B cell (primary cell): ENCODE measurements at regions not wholly inside any gene's neighbourhood (a gene's known extent, or its start where the extent isn't known, plus 50 kb on each side); places are given as distances from the start of the nearest gene placed in this dataset.

Experiments
- ATAC-seq: fragments of 200-7000 bp; cut with Tn5 transposase; one replicate; pipeline ENCODE4 v1.10.0; 2021; ENCODE audit warnings: low read depth, mild to moderate bottlenecking, moderate number of reproducible peaks, moderate library complexity
- CTCF ChIA-PET: fragments of 350-600 bp; sonication (Branson Sonifier 250); formaldehyde crosslinking; loops from one replicate; lab custom pipeline; 2021; ENCODE audit warnings: antibody characterized with exemption, inconsistent platforms; lab: Charles Lee
- POLR2A ChIA-PET: fragments of 350-600 bp; sonication (Branson Sonifier 250); formaldehyde crosslinking; loops from one replicate; lab custom pipeline; 2021; ENCODE audit warnings: antibody characterized with exemption; lab: Charles Lee
- DNase-seq: peaks from one replicate; pipeline ENCODE4 v3.0.0; 2013
- H2AFZ ChIP-seq: 2 replicates; pipeline ENCODE4 v1.6.1; 2012; ENCODE audit warnings: mild to moderate bottlenecking, low read depth, low read length; ENCODE audit not compliant: insufficient read depth, poor library complexity, severe bottlenecking
- H3K27ac ChIP-seq, 2 donors: 1 replicate in 1 of 2; 2 replicates in 1 of 2; pipeline ENCODE4 v1.5.1; 2012 to 2013; ENCODE audit warnings: low read length in 2 of 2, mild to moderate bottlenecking in 2 of 2, moderate library complexity in 1 of 2
- H3K27me3 ChIP-seq, 4 experiments: fragments of 200-600 bp in 1 of 4; sonication (generic) in 1 of 4; replicated peaks in 1 of 4; 1 replicate in 2 of 4; 2 replicates in 2 of 4; pipeline versions ENCODE4 v1.6.1 to v1.7.0; 2013 to 2016; ENCODE audit warnings: low read length in 3 of 4, mild to moderate bottlenecking in 2 of 4, mixed read lengths in 1 of 4, moderate library complexity in 1 of 4; ENCODE audit not compliant: insufficient read depth in 4 of 4, control insufficient read depth in 3 of 4; ENCODE audit errors: control extremely low read depth in 1 of 4
- H3K36me3 ChIP-seq, 2 experiments: replicated peaks in 1 of 2; 1 replicate in 1 of 2; 2 replicates in 1 of 2; pipeline versions ENCODE4 v1.6.1 to v1.7.1; 2013; ENCODE audit warnings: low read length in 1 of 2; ENCODE audit not compliant: insufficient read depth in 2 of 2, control insufficient read depth in 1 of 2; ENCODE audit errors: control extremely low read depth in 1 of 2, extremely low read depth in 1 of 2
- H3K4me1 ChIP-seq, 2 donors: fragments of 200-600 bp in 1 of 2; sonication (generic) in 1 of 2; 1 replicate in 1 of 2; 2 replicates in 1 of 2; pipeline versions ENCODE4 v1.5.1 to v1.6.1; 2013 to 2017; ENCODE audit warnings: low read length in 2 of 2; ENCODE audit not compliant: control insufficient read depth in 2 of 2, insufficient read depth in 2 of 2
- H3K4me2 ChIP-seq: replicated peaks from 2 replicates; pipeline ENCODE3; 2012; ENCODE audit warnings: mild to moderate bottlenecking, low read depth, low read length; ENCODE audit not compliant: poor library complexity, severe bottlenecking
- H3K4me3 ChIP-seq, 5 experiments: fragments of 200-600 bp in 1 of 5; sonication (generic) in 1 of 5; 1 replicate in 3 of 5; 2 replicates in 2 of 5; pipeline versions ENCODE4 v1.5.1 to v1.7.0; 2011 to 2016; ENCODE audit warnings: low read length in 4 of 5, mild to moderate bottlenecking in 4 of 5, low read depth in 2 of 5, control low read depth in 1 of 5, moderate library complexity in 1 of 5; ENCODE audit not compliant: insufficient read depth in 1 of 5; ENCODE audit errors: control extremely low read depth in 1 of 5, extremely low read depth in 1 of 5
- H3K79me2 ChIP-seq: fragments of 200-600 bp; sonication (generic); one replicate; pipeline ENCODE4 v1.6.0; 2016; ENCODE audit warnings: low read length; ENCODE audit not compliant: control insufficient read depth, insufficient read depth
- H3K9ac ChIP-seq: fragments of 200-600 bp; sonication (generic); 2 replicates; pipeline ENCODE4 v1.6.1; 2017; ENCODE audit warnings: mild to moderate bottlenecking, low read length, moderate library complexity
- H3K9me3 ChIP-seq, 3 donors: one replicate each; pipeline versions ENCODE4 v1.6.1 to v1.7.1; 2013; ENCODE audit warnings: low read length in 2 of 3; ENCODE audit not compliant: control insufficient read depth in 2 of 3, insufficient read depth in 1 of 3; ENCODE audit errors: control extremely low read depth in 1 of 3
- H4K20me1 ChIP-seq: 2 replicates; pipeline ENCODE4 v1.6.0; 2012; ENCODE audit warnings: mild to moderate bottlenecking, low read length; ENCODE audit not compliant: insufficient read depth, control insufficient read depth, poor library complexity, severe bottlenecking
- H3K27ac Mint-ChIP-seq: one replicate; pipeline ENCODE4 v1.8.0; 2021; ENCODE audit warnings: mixed read lengths
- H3K27me3 Mint-ChIP-seq: one replicate; pipeline ENCODE4 v1.8.0; 2021; ENCODE audit warnings: mixed read lengths
- H3K4me1 Mint-ChIP-seq: one replicate; pipeline ENCODE4 v1.8.0; 2021; ENCODE audit warnings: mixed read lengths
- H3K4me3 Mint-ChIP-seq: one replicate; pipeline ENCODE4 v1.8.0; 2021; ENCODE audit warnings: mixed read lengths
- H3K9me3 Mint-ChIP-seq: one replicate; pipeline ENCODE4 v1.8.0; 2022; ENCODE audit warnings: mixed read lengths; ENCODE audit not compliant: insufficient read depth
- EZH2 ChIP-seq: IDR thresholded peaks from 2 replicates; pipeline ENCODE4 v1.6.1; 2012; ENCODE audit warnings: borderline replicate concordance, low read depth, mild to moderate bottlenecking, moderate library complexity, low read length; ENCODE audit not compliant: insufficient read depth, poor library complexity, severe bottlenecking
- WGBS: methylation state at CpG from one replicate; pipeline ENCODE4 v1.1.5; 2013; ENCODE audit warnings: missing lambda C conversion rate; ENCODE audit not compliant: insufficient coverage; 5-methylcytosine and 5-hydroxymethylcytosine counted together
- intact Hi-C: fragments of 100-400 bp; cut with micrococcal nuclease; formaldehyde crosslinking; loops from one replicate; pipeline ENCODE4 v1.10.0; 2022
- TF ChIP-seq, protein P1 (sequence below): fragments of 200-600 bp; IDR thresholded peaks from one replicate; pipeline ENCODE4 v1.8.0; 2022; ENCODE audit warnings: antibody characterized with exemption, mild to moderate bottlenecking

DNA sequence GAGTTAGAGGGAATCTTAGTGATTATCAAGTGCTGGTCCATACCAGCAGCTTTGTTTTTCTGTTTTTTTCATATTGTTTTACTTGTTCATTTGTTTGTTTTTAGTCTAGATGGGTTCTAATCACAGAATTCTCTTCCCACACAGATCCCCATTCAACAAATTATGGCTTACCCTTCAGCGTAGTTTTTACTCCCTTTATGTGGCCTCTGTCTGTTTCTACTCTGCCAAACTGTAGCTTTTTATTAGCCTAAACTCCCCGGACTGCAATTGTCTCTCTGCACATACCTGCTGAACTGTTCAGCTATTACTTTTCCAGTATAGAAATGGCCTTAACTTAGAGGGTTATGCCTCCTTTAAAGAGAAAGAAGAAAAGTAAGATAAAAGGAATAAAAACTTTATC, 348.5 kb downstream of the TGFB2 start:
- Histone ChIP-seq H3K79me2 (no peaks in the 10 kb centered on the region), H2AFZ (no peak overlapping the region), H3K4me1 (no peaks in the 10 kb centered on the region), H4K20me1 (no peaks in the 10 kb centered on the region), H3K4me3 (no peak overlapping the region), H3K9me3 (no peaks in the 10 kb centered on the region), H3K36me3 (no peaks in the 10 kb centered on the region), H3K27ac (no peak overlapping the region), H3K27me3 (no peaks in the 10 kb centered on the region), H3K4me2 (no peak overlapping the region), H3K9ac (no peak overlapping the region)
- TF ChIP-seq, protein P1, sequence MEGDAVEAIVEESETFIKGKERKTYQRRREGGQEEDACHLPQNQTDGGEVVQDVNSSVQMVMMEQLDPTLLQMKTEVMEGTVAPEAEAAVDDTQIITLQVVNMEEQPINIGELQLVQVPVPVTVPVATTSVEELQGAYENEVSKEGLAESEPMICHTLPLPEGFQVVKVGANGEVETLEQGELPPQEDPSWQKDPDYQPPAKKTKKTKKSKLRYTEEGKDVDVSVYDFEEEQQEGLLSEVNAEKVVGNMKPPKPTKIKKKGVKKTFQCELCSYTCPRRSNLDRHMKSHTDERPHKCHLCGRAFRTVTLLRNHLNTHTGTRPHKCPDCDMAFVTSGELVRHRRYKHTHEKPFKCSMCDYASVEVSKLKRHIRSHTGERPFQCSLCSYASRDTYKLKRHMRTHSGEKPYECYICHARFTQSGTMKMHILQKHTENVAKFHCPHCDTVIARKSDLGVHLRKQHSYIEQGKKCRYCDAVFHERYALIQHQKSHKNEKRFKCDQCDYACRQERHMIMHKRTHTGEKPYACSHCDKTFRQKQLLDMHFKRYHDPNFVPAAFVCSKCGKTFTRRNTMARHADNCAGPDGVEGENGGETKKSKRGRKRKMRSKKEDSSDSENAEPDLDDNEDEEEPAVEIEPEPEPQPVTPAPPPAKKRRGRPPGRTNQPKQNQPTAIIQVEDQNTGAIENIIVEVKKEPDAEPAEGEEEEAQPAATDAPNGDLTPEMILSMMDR: no peak
- TF ChIP-seq EZH2: no peak
- DNase-seq: no peak
- no peak for ATAC-seq
- CTCF ChIA-PET: no interaction called here
- H3K9me3 Mint-ChIP-seq: peaks cover 2% of the 10 kb centered on the region
- WGBS: no CpG with 5 or more reads among the region's 2 CpGs
- no peaks in the 10 kb centered on the region for H3K27me3 Mint-ChIP-seq
- POLR2A ChIA-PET: no interaction called here
- intact Hi-C loops: no loop called here
- H3K27ac Mint-ChIP-seq: no peak overlapping the region
- no peak overlapping the region for H3K4me3 Mint-ChIP-seq
- H3K4me1 Mint-ChIP-seq: no peaks in the 10 kb centered on the region

DNA sequence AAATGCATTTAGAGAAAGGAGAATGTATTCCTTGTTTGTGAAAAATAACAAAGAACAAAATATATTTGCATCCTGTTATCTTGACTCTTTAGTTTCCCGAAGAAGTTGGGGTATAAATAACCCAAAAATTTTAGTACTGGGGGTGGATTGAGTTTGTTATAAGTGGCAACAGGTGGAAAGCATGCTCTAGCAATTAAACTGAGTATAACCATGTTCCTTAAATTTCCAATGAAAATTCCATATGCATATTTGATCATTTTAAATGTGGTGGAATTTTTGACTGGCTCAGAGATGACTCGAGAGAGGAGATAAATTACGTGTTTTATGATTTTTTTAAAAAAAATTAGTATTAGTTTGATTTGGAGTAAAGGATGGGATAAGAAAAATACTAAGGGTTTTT, 348.9 kb downstream of the TGFB2 start:
- no peaks in the 10 kb centered on the region for H3K4me1 Mint-ChIP-seq
- no peak for ATAC-seq
- Histone ChIP-seq H3K27me3 (no peaks in the 10 kb centered on the region), H3K4me1 (no peaks in the 10 kb centered on the region), H4K20me1 (no peaks in the 10 kb centered on the region), H3K79me2 (no peaks in the 10 kb centered on the region), H3K9me3 (no peaks in the 10 kb centered on the region), H3K27ac (no peak overlapping the region), H3K4me2 (no peak overlapping the region), H2AFZ (no peak overlapping the region), H3K36me3 (no peaks in the 10 kb centered on the region), H3K9ac (no peak overlapping the region), H3K4me3 (no peak overlapping the region)
- CTCF ChIA-PET: no interaction called here
- WGBS: 100% methylated on average over 1 of the region's 3 CpGs
- TF ChIP-seq, protein P1: no peak
- TF ChIP-seq EZH2: no peak
- H3K4me3 Mint-ChIP-seq: no peak overlapping the region
- peaks cover 2% of the 10 kb centered on the region for H3K9me3 Mint-ChIP-seq
- intact Hi-C loops: no loop called here
- H3K27ac Mint-ChIP-seq: no peak overlapping the region
- POLR2A ChIA-PET: no interaction called here
- no peaks in the 10 kb centered on the region for H3K27me3 Mint-ChIP-seq
- DNase-seq: no peak
